ENCODE measurements at regions not wholly inside any gene's neighbourhood (a gene's known extent, or its start where the extent isn't known, plus 50 kb on each side); places are given as distances from the start of the nearest gene placed in this dataset.
"Not testable (repeated sequence)": the region's sequence is repeated elsewhere in the genome, so short reads cannot be mapped to it uniquely, and the experiment has no call there.

- TF ChIP-seq CTCF (IDR thresholded peaks at IDR 0.05) = no peak
- Mint-ChIP-seq H3K9me3 (ENCODE audit: unreplicated experiment) (no peaks in the 10 kb centered on the region), H3K27ac (ENCODE audit: unreplicated experiment) (no peak overlapping the region), H3K27me3 (ENCODE audit: unreplicated experiment) (peaks cover 10% of the 10 kb centered on the region), H3K36me3 (ENCODE audit: unreplicated experiment) (no peaks in the 10 kb centered on the region), H3K4me3 (ENCODE audit: unreplicated experiment) (no peak overlapping the region), H3K4me1 (ENCODE audit: unreplicated experiment) (peaks cover 3% of the 10 kb centered on the region)
- DNase-seq (ENCODE audit: extremely low spot score, unreplicated experiment) = no peak
Observed at GRCh38 chr2:192700934-192701333, 506.2 kb upstream of the TMEFF2 start.

GRCh38 chr2:192697880-192698279, 503.1 kb upstream of the TMEFF2 start:
- H3K9me3 Mint-ChIP-seq (ENCODE audit: unreplicated experiment) = no peaks in the 10 kb centered on the region
- H3K27me3 Mint-ChIP-seq (ENCODE audit: unreplicated experiment) = peaks cover 15% of the 10 kb centered on the region
- H3K4me3 Mint-ChIP-seq (ENCODE audit: unreplicated experiment) = no peak overlapping the region
- no peak for TF ChIP-seq CTCF (IDR thresholded peaks at IDR 0.05)
- no peak for DNase-seq (ENCODE audit: extremely low spot score, unreplicated experiment)
- H3K4me1 Mint-ChIP-seq (ENCODE audit: unreplicated experiment) = peaks cover 3% of the 10 kb centered on the region
- H3K27ac Mint-ChIP-seq (ENCODE audit: unreplicated experiment) = no peak overlapping the region
- H3K36me3 Mint-ChIP-seq (ENCODE audit: unreplicated experiment) = no peaks in the 10 kb centered on the region

- DNase-seq (ENCODE audit: extremely low spot score, unreplicated experiment) = no peak
- H3K9me3 Mint-ChIP-seq (ENCODE audit: unreplicated experiment) = peaks cover 5% of the 10 kb centered on the region
- no peak overlapping the region for H3K4me3 Mint-ChIP-seq (ENCODE audit: unreplicated experiment)
- H3K4me1 Mint-ChIP-seq (ENCODE audit: unreplicated experiment) = peaks cover 3% of the 10 kb centered on the region
- peaks cover 15% of the 10 kb centered on the region for H3K27me3 Mint-ChIP-seq (ENCODE audit: unreplicated experiment)
- TF ChIP-seq CTCF (IDR thresholded peaks at IDR 0.05) = no peak
- no peak overlapping the region for H3K27ac Mint-ChIP-seq (ENCODE audit: unreplicated experiment)
- no peaks in the 10 kb centered on the region for H3K36me3 Mint-ChIP-seq (ENCODE audit: unreplicated experiment)
Observed at GRCh38 chr2:192696857-192697256, 502.1 kb upstream of the TMEFF2 start.

GRCh38 chr2:192687015-192687414, 492.3 kb upstream of the TMEFF2 start:
- H3K4me3 Mint-ChIP-seq (ENCODE audit: unreplicated experiment) = no peak overlapping the region
- H3K9me3 Mint-ChIP-seq (ENCODE audit: unreplicated experiment) = peaks cover under 1% of the 10 kb centered on the region
- no peaks in the 10 kb centered on the region for H3K36me3 Mint-ChIP-seq (ENCODE audit: unreplicated experiment)

GRCh38 chr2:192682511-192682910, 487.8 kb upstream of the TMEFF2 start:
- H3K4me1 Mint-ChIP-seq (ENCODE audit: unreplicated experiment); H3K27me3 Mint-ChIP-seq (ENCODE audit: unreplicated experiment); H3K4me3 Mint-ChIP-seq (ENCODE audit: unreplicated experiment); H3K36me3 Mint-ChIP-seq (ENCODE audit: unreplicated experiment); H3K9me3 Mint-ChIP-seq (ENCODE audit: unreplicated experiment); H3K27ac Mint-ChIP-seq (ENCODE audit: unreplicated experiment); DNase-seq (ENCODE audit: extremely low spot score, unreplicated experiment): not testable (repeated sequence)

More at GRCh38 chr2:192687015-192687414, 492.3 kb upstream of the TMEFF2 start:
- TF ChIP-seq CTCF (IDR thresholded peaks at IDR 0.05) = no peak
- Mint-ChIP-seq H3K27me3 (ENCODE audit: unreplicated experiment) (no peaks in the 10 kb centered on the region), H3K4me1 (ENCODE audit: unreplicated experiment) (no peaks in the 10 kb centered on the region), H3K27ac (ENCODE audit: unreplicated experiment) (no peak overlapping the region)
- no peak for DNase-seq (ENCODE audit: extremely low spot score, unreplicated experiment)

- Mint-ChIP-seq H3K27ac (ENCODE audit: unreplicated experiment) (no peak overlapping the region), H3K9me3 (ENCODE audit: unreplicated experiment) (no peaks in the 10 kb centered on the region), H3K4me1 (ENCODE audit: unreplicated experiment) (no peaks in the 10 kb centered on the region), H3K36me3 (ENCODE audit: unreplicated experiment) (no peaks in the 10 kb centered on the region), H3K4me3 (ENCODE audit: unreplicated experiment) (no peak overlapping the region), H3K27me3 (ENCODE audit: unreplicated experiment) (peaks cover 8% of the 10 kb centered on the region)
- TF ChIP-seq CTCF (IDR thresholded peaks at IDR 0.05) = no peak
- no peak for DNase-seq (ENCODE audit: extremely low spot score, unreplicated experiment)
Observed at GRCh38 chr2:192675681-192676080, 480.9 kb upstream of the TMEFF2 start.

All from osteocyte (in vitro differentiated cells).